DMS 273 (cell line): ENCODE measurements at regions not wholly inside any gene's neighbourhood (a gene's known extent, or its start where the extent isn't known, plus 50 kb on each side); places are given as distances from the start of the nearest gene placed in this dataset.
A peak's percentile ranks its signal among the peaks of the same experiment; 100 is the strongest.

Source experiments
- DNase-seq: peaks from one replicate; lab custom pipeline; 2025; ENCODE audit not compliant: unreplicated experiment; lab: John Stamatoyannopoulos, UW

- peak; percentile 94 for DNase-seq
These were observed 326.4 kb downstream of the TGFB2 start for GRCh38 chr1:218671573-218671972.

GRCh38 chr1:218673170-218673569 is 328.0 kb downstream of the TGFB2 start:
- peak; percentile 18 for DNase-seq

GRCh38 chr1:218674280-218674773 is 329.2 kb downstream of the TGFB2 start:
- DNase-seq = peak; percentile 20

GRCh38 chr1:218677026-218677425 is 331.9 kb downstream of the TGFB2 start:
- DNase-seq = no peak

- DNase-seq = no peak
These were observed 334.3 kb downstream of the TGFB2 start for GRCh38 chr1:218679391-218679790.

- no peak for DNase-seq
These were observed 335.0 kb downstream of the TGFB2 start for GRCh38 chr1:218679988-218680748.

GRCh38 chr1:218683242-218683641 is 338.1 kb downstream of the TGFB2 start:
- DNase-seq = no peak

GRCh38 chr1:218686258-218686657 is 341.1 kb downstream of the TGFB2 start:
- no peak for DNase-seq

GRCh38 chr1:218686761-218687160 is 341.6 kb downstream of the TGFB2 start:
- DNase-seq = no peak

GRCh38 chr1:218692808-218693207 is 347.7 kb downstream of the TGFB2 start:
- DNase-seq = no peak

- no peak for DNase-seq
These were observed 348.5 kb downstream of the TGFB2 start for GRCh38 chr1:218693599-218693998.

GRCh38 chr1:218694085-218694484 is 348.9 kb downstream of the TGFB2 start:
- DNase-seq = no peak

- no peak for DNase-seq
These were observed 349.5 kb downstream of the TGFB2 start for GRCh38 chr1:218694636-218695035.

GRCh38 chr1:218695525-218695924 is 350.4 kb downstream of the TGFB2 start:
- DNase-seq = no peak

- peak; percentile 13 for DNase-seq
These were observed 353.0 kb downstream of the TGFB2 start for GRCh38 chr1:218698141-218698540.

GRCh38 chr1:218699421-218699820 is 354.3 kb downstream of the TGFB2 start:
- DNase-seq = no peak

- no peak for DNase-seq
These were observed 354.7 kb downstream of the TGFB2 start for GRCh38 chr1:218699865-218700264.

- DNase-seq = no peak
These were observed 355.5 kb downstream of the TGFB2 start for GRCh38 chr1:218700666-218701065.

- no peak for DNase-seq
These were observed 356.0 kb downstream of the TGFB2 start for GRCh38 chr1:218701131-218701530.

- DNase-seq = no peak
These were observed 357.6 kb downstream of the TGFB2 start for GRCh38 chr1:218702775-218703174.

GRCh38 chr1:218703836-218704235 is 358.7 kb downstream of the TGFB2 start:
- no peak for DNase-seq

- no peak for DNase-seq
These were observed 360.3 kb downstream of the TGFB2 start for GRCh38 chr1:218705391-218705790.
